H4 (cell line): ENCODE measurements at regions not wholly inside any gene's neighbourhood (a gene's known extent, or its start where the extent isn't known, plus 50 kb on each side); places are given as distances from the start of the nearest gene placed in this dataset.
A peak's percentile ranks its signal among the peaks of the same experiment; 100 is the strongest.
"Not testable (repeated sequence)": the region's sequence is repeated elsewhere in the genome, so short reads cannot be mapped to it uniquely, and the experiment has no call there.

Experiments
- DNase-seq: peaks from one replicate; pipeline ENCODE4 v3.0.0-alpha.2; 2015; ENCODE audit warnings: low spot score

- DNase-seq = no peak
These were observed 78.1 kb upstream of the PICALM start for GRCh38 chr11:86147004-86147403.

- DNase-seq = no peak
These were observed 76.7 kb upstream of the PICALM start for GRCh38 chr11:86145439-86146156.

GRCh38 chr11:86144846-86145245 lies 76.0 kb upstream of the PICALM start:
- no peak for DNase-seq

- DNase-seq = not testable (repeated sequence)
These were observed 75.2 kb upstream of the PICALM start for GRCh38 chr11:86144087-86144486.

GRCh38 chr11:86143087-86144030 lies 74.5 kb upstream of the PICALM start:
- no peak for DNase-seq

GRCh38 chr11:86142170-86142569 lies 73.3 kb upstream of the PICALM start:
- DNase-seq = no peak

- DNase-seq = no peak
These were observed 72.8 kb upstream of the PICALM start for GRCh38 chr11:86141727-86142126.

- no peak for DNase-seq
These were observed 71.6 kb upstream of the PICALM start for GRCh38 chr11:86140334-86140990.

GRCh38 chr11:86138958-86139357 lies 70.1 kb upstream of the PICALM start:
- DNase-seq = no peak

GRCh38 chr11:86136538-86136937 lies 67.7 kb upstream of the PICALM start:
- no peak for DNase-seq

GRCh38 chr11:86135319-86135714 lies 66.4 kb upstream of the PICALM start:
- DNase-seq = no peak

GRCh38 chr11:86134580-86135318 lies 65.9 kb upstream of the PICALM start:
- peak; percentile 35 for DNase-seq

- no peak for DNase-seq
These were observed 63.9 kb upstream of the PICALM start for GRCh38 chr11:86132667-86133249.

- DNase-seq = no peak
These were observed 61.1 kb upstream of the PICALM start for GRCh38 chr11:86129740-86130540.

- no peak for DNase-seq
These were observed 60.0 kb upstream of the PICALM start for GRCh38 chr11:86128914-86129313.

- no peak for DNase-seq
These were observed 58.0 kb upstream of the PICALM start for GRCh38 chr11:86126862-86127261.

- no peak for DNase-seq
These were observed 55.7 kb upstream of the PICALM start for GRCh38 chr11:86124251-86125233.

GRCh38 chr11:86122773-86123172 lies 53.9 kb upstream of the PICALM start:
- DNase-seq = no peak

GRCh38 chr11:86120807-86121206 lies 51.9 kb upstream of the PICALM start:
- no peak for DNase-seq
